SK-N-SH (cell line): ENCODE measurements at regions not wholly inside any gene's neighbourhood (a gene's known extent, or its start where the extent isn't known, plus 50 kb on each side); places are given as distances from the start of the nearest gene placed in this dataset.

Experiments used
- CTCF ChIA-PET: fragments of 300-600, 350-600 bp; formaldehyde crosslinking; extraction: SDS; loops from one replicate; lab custom pipeline; 2021; lab: Yijun Ruan, JAX
- POLR2A ChIA-PET: fragments of 350-600 bp; sonication (Branson Sonifier 250); formaldehyde crosslinking; extraction: SDS; loops from one replicate; lab custom pipeline; 2020; ENCODE audit warnings: antibody characterized with exemption, inconsistent platforms; lab: Yijun Ruan, JAX
- DNase-seq: peaks from one replicate; pipeline ENCODE4 v3.0.0; 2012
- H2AFZ ChIP-seq: fragments of 200-600 bp; sonication (generic); 2 replicates; pipeline ENCODE4 v1.8.1; 2016; ENCODE audit warnings: antibody characterized with exemption, mild to moderate bottlenecking, low read depth
- H3F3A ChIP-seq: fragments of 200-600 bp; sonication (generic); replicated peaks from 2 replicates; pipeline ENCODE3; 2016; ENCODE audit warnings: antibody characterized with exemption, mild to moderate bottlenecking; ENCODE audit not compliant: insufficient read depth
- H3K27ac ChIP-seq, 2 experiments: fragments of 200-500 bp in 1 of 2; fragments of 200-600 bp in 1 of 2; sonication (Bioruptor generic) in 1 of 2; sonication (generic), shearing (Covaris generic) in 1 of 2; 2 replicates each; pipeline versions ENCODE4 v1.5.1 to v1.6.1; 2014 to 2016; ENCODE audit warnings: low read depth in 2 of 2, inconsistent platforms in 1 of 2, low read length in 1 of 2, mild to moderate bottlenecking in 1 of 2, mixed read lengths in 1 of 2
- H3K27me3 ChIP-seq: fragments of 200-600 bp; sonication (generic), shearing (Covaris generic); 2 replicates; pipeline ENCODE4 v1.6.1; 2016; ENCODE audit warnings: mixed run types; ENCODE audit not compliant: insufficient read depth
- H3K36me3 ChIP-seq, 2 experiments: fragments of 200-500 bp in 1 of 2; fragments of 200-600 bp in 1 of 2; sonication (Bioruptor generic) in 1 of 2; sonication (generic) in 1 of 2; replicated peaks in 1 of 2; 2 replicates each; pipeline versions ENCODE3 to v1.5.1; 2014 to 2016; ENCODE audit warnings: low read length in 1 of 2, mild to moderate bottlenecking in 1 of 2; ENCODE audit not compliant: insufficient read depth in 2 of 2, control insufficient read depth in 1 of 2
- H3K4me1 ChIP-seq, 2 experiments: fragments of 200-500 bp in 1 of 2; fragments of 200-600 bp in 1 of 2; sonication (Bioruptor generic) in 1 of 2; sonication (generic), shearing (Covaris generic) in 1 of 2; 2 replicates each; pipeline versions ENCODE4 v1.5.1 to v1.6.1; 2014 to 2016; ENCODE audit warnings: low read depth in 1 of 2, low read length in 1 of 2, mixed run types in 1 of 2; ENCODE audit not compliant: insufficient read depth in 2 of 2, control insufficient read depth in 1 of 2
- H3K4me2 ChIP-seq: fragments of 200-600 bp; sonication (generic), shearing (Covaris generic); 2 replicates; pipeline ENCODE4 v1.6.1; 2017; ENCODE audit warnings: mixed run types
- H3K4me3 ChIP-seq, 2 experiments: fragments of 200-500 bp in 1 of 2; fragments of 200-600 bp in 1 of 2; sonication (Bioruptor generic) in 1 of 2; sonication (generic), shearing (Covaris generic) in 1 of 2; 2 replicates each; pipeline versions ENCODE4 v1.5.1 to v1.8.1; 2014 to 2016; ENCODE audit warnings: low read depth in 2 of 2, inconsistent platforms in 1 of 2, low read length in 1 of 2, mild to moderate bottlenecking in 1 of 2, mixed read lengths in 1 of 2, moderate library complexity in 1 of 2
- H3K79me2 ChIP-seq: fragments of 200-600 bp; sonication (generic); 2 replicates; pipeline ENCODE4 v1.8.1; 2017; ENCODE audit warnings: mild to moderate bottlenecking; ENCODE audit not compliant: insufficient read depth
- H3K9ac ChIP-seq: fragments of 200-600 bp; sonication (generic); 2 replicates; pipeline ENCODE4 v1.6.1; 2017; ENCODE audit warnings: mixed run types
- H3K9me2 ChIP-seq: fragments of 200-600 bp; sonication (generic); 2 replicates; pipeline ENCODE4 v1.6.1; 2017; ENCODE audit warnings: mixed run types
- H3K9me3 ChIP-seq: fragments of 200-600 bp; sonication (generic); 2 replicates; pipeline ENCODE4 v1.6.1; 2017; ENCODE audit warnings: mixed run types, mild to moderate bottlenecking, moderate library complexity
- H4K20me1 ChIP-seq: fragments of 200-600 bp; sonication (generic); 2 replicates; pipeline ENCODE4 v1.6.1; 2017; ENCODE audit warnings: mild to moderate bottlenecking, mixed run types; ENCODE audit not compliant: insufficient read depth
- CHD2 ChIP-seq: fragments of 150-350 bp; IDR thresholded peaks from 2 replicates; pipeline ENCODE4 v1.6.1; 2018; ENCODE audit warnings: low read length; ENCODE audit not compliant: partially characterized antibody
- EP300 ChIP-seq, 2 experiments: IDR thresholded peaks; 2 replicates each; pipeline versions ENCODE4 v1.4.0 to v1.6.1; 2012; ENCODE audit warnings: borderline replicate concordance in 1 of 2, low read depth in 1 of 2, low read length in 1 of 2
- EZH2phosphoT487 ChIP-seq: fragments of 200-600 bp; sonication (generic); IDR thresholded peaks from 2 replicates; pipeline ENCODE4 v1.6.1; 2017; ENCODE audit warnings: low read depth, mixed run types, mild to moderate bottlenecking, antibody characterized with exemption, moderate library complexity, borderline replicate concordance
- FOSL2 ChIP-seq: IDR thresholded peaks from 2 replicates; pipeline ENCODE4 v1.4.0; 2012; ENCODE audit warnings: low read depth, mild to moderate bottlenecking, moderate library complexity, borderline replicate concordance
- FOXM1 ChIP-seq: IDR thresholded peaks from 2 replicates; pipeline ENCODE4 v1.4.0; 2012; ENCODE audit warnings: low read depth, mild to moderate bottlenecking
- GABPA ChIP-seq: IDR thresholded peaks from 2 replicates; pipeline ENCODE4 v1.4.0; 2012; ENCODE audit warnings: low read depth, mild to moderate bottlenecking
- JUND ChIP-seq: IDR thresholded peaks from 2 replicates; pipeline ENCODE4 v1.4.0; 2012
- NFIC ChIP-seq: IDR thresholded peaks from 2 replicates; pipeline ENCODE4 v1.4.0; 2012; ENCODE audit warnings: borderline replicate concordance
- RAD21 ChIP-seq: IDR thresholded peaks from 2 replicates; pipeline ENCODE4 v1.6.1; 2012; ENCODE audit warnings: mild to moderate bottlenecking, low read length
- RXRA ChIP-seq: IDR thresholded peaks from 2 replicates; pipeline ENCODE4 v1.4.0; 2012; ENCODE audit warnings: low read depth, mild to moderate bottlenecking, borderline replicate concordance
- TCF12 ChIP-seq: IDR thresholded peaks from 2 replicates; pipeline ENCODE4 v1.4.0; 2012
- TEAD4 ChIP-seq: IDR thresholded peaks from 2 replicates; pipeline ENCODE4 v1.4.0; 2012; ENCODE audit warnings: mild to moderate bottlenecking, borderline replicate concordance; ENCODE audit not compliant: insufficient read depth
- WGBS: methylation state at CpG from one replicate; pipeline ENCODE4 v1.1.6; 2017; ENCODE audit warnings: low lambda C conversion rate; 5-methylcytosine and 5-hydroxymethylcytosine counted together
- TF ChIP-seq, protein P1 (sequence below): IDR thresholded peaks from 2 replicates; pipeline ENCODE4; 2012
- TF ChIP-seq, protein P2 (sequence below): IDR thresholded peaks from 2 replicates; pipeline ENCODE4 v1.4.0; 2012; ENCODE audit warnings: low read depth, borderline replicate concordance
- TF ChIP-seq, protein P3 (sequence below): fragments of 150-350 bp; IDR thresholded peaks from 2 replicates; pipeline ENCODE4 v1.6.1; 2017; ENCODE audit warnings: antibody characterized with exemption, low read length, low read depth, borderline replicate concordance
- TF ChIP-seq, protein P4 (sequence below): IDR thresholded peaks from 2 replicates; pipeline ENCODE4 v1.4.0; 2012; ENCODE audit warnings: low read depth, borderline replicate concordance

DNA sequence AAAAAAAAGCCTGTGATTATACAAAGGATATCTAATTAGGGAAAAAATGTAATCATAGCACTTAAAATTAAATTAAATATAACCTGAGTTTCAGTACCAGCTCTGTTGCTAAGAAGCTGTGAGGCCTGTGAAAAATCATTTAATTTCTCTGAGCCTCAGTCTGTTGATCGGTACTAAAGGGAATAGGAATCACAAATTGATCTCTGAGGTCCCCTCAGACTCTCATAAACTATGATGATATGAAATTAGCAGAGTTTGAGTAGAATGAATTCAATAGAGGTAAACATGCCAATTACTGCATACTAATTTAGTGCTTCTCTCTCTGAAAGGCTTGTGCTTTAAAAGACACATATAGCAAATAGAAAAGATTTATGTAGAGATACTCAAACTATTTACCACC lies 416.8 kb upstream of the NCAM2 start:
- no peaks in the 10 kb centered on the region for H3K9me3 ChIP-seq
- ChIA-PET POLR2A (no interaction called here), CTCF (no interaction called here)
- no peaks in the 10 kb centered on the region for H4K20me1 ChIP-seq
- no peak overlapping the region for H3K4me2 ChIP-seq
- TF ChIP-seq GABPA (no peak), EZH2phosphoT487 (no peak)
- no peak overlapping the region for H3K27ac ChIP-seq
- DNase-seq: no peak
- no peaks in the 10 kb centered on the region for H3K79me2 ChIP-seq
- no peaks in the 10 kb centered on the region for H3K36me3 ChIP-seq
- H2AFZ ChIP-seq: no peak overlapping the region
- H3K27me3 ChIP-seq: no peaks in the 10 kb centered on the region
- H3F3A ChIP-seq: no peaks in the 10 kb centered on the region
- H3K9me2 ChIP-seq: no peaks in the 10 kb centered on the region
- H3K4me1 ChIP-seq: no peaks in the 10 kb centered on the region
- no peak overlapping the region for H3K9ac ChIP-seq
- WGBS: 0% methylated on average over 1 of the region's 1 CpG
- no peak overlapping the region for H3K4me3 ChIP-seq

DNA sequence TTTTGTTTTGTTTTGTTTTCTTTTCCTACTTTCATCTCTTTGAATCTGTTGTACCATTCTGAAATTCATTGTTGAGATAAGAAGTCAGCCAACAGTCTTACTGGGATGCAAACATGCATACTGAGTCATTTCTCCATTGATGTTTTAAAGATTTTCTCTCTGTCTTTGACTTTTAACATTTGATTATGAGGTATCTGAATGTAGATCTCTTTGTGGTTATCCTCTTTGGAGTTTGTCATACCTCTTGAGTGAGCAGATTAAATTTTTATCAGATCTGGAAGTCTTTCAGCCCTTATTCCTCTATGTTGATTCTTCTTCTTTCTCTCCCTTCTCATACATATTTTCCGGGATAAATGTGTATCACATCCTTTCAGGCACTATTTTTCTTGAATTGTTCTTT lies 406.9 kb upstream of the NCAM2 start:
- DNase-seq: no peak
- Histone ChIP-seq H4K20me1 (no peaks in the 10 kb centered on the region), H3F3A (no peaks in the 10 kb centered on the region), H3K9ac (no peak overlapping the region), H3K27me3 (no peaks in the 10 kb centered on the region), H2AFZ (no peak overlapping the region), H3K4me3 (no peak overlapping the region), H3K4me1 (no peaks in the 10 kb centered on the region), H3K4me2 (no peak overlapping the region), H3K9me2 (no peaks in the 10 kb centered on the region), H3K79me2 (no peaks in the 10 kb centered on the region), H3K27ac (no peak overlapping the region), H3K36me3 (no peaks in the 10 kb centered on the region), H3K9me3 (no peaks in the 10 kb centered on the region)
- ChIA-PET CTCF (no interaction called here), POLR2A (no interaction called here)
- TF ChIP-seq RAD21: no peak
- peak in 1 of 2 experiments; percentile 12; a peak in 1 of 4 replicates for TF ChIP-seq EP300 (IDR thresholded peaks at IDR 0.05; ENCODE audit: borderline replicate concordance in 1 of 2, low read depth in 1 of 2, low read length in 1 of 2)
- TF ChIP-seq TEAD4: no peak
- 0 out of 2 replicates have a peak, but pooled peaks have one; percentile 34 for TF ChIP-seq JUND
- TF ChIP-seq FOSL2: 0 out of 2 replicates have a peak, but pooled peaks have one; percentile 7
- TF ChIP-seq, protein P1, sequence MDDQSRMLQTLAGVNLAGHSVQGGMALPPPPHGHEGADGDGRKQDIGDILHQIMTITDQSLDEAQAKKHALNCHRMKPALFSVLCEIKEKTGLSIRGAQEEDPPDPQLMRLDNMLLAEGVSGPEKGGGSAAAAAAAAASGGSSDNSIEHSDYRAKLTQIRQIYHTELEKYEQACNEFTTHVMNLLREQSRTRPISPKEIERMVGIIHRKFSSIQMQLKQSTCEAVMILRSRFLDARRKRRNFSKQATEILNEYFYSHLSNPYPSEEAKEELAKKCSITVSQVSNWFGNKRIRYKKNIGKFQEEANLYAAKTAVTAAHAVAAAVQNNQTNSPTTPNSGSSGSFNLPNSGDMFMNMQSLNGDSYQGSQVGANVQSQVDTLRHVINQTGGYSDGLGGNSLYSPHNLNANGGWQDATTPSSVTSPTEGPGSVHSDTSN: peak; percentile 39; the same call in 1 of the 2 replicates
- TF ChIP-seq TCF12: peak; percentile 32
- TF ChIP-seq, protein P2, sequence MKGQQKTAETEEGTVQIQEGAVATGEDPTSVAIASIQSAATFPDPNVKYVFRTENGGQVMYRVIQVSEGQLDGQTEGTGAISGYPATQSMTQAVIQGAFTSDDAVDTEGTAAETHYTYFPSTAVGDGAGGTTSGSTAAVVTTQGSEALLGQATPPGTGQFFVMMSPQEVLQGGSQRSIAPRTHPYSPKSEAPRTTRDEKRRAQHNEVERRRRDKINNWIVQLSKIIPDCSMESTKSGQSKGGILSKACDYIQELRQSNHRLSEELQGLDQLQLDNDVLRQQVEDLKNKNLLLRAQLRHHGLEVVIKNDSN: no peak
- 3% methylated on average over 1 of the region's 1 CpG for WGBS

DNA sequence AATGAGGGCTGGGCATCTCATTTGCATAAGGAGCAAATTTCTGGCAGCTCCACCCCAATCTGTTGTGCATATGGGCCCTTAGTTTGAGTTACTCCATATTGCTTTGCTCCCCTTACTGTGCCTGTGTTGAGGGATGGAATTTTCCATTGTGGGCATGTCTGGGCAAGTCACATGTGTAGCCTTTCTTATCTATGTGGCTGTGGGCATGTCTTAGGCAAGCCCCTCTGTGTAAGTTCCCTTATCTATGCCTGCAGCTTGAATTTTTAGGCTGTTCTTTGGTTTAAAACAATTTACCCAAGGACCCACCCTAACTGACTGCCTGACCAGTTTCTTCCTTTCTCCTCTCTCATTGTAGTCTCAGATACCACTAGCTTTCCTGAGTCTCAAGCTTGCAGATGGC lies 405.7 kb upstream of the NCAM2 start:
- Histone ChIP-seq H3K4me3 (no peak overlapping the region), H3K9me2 (no peaks in the 10 kb centered on the region), H3K4me1 (no peaks in the 10 kb centered on the region), H3K27ac (no peak overlapping the region), H3K9me3 (no peaks in the 10 kb centered on the region), H3K27me3 (no peaks in the 10 kb centered on the region), H2AFZ (no peak overlapping the region; the same call in 1 of the 2 replicates), H3K9ac (no peak overlapping the region), H3K36me3 (no peaks in the 10 kb centered on the region), H4K20me1 (no peaks in the 10 kb centered on the region), H3K4me2 (no peak overlapping the region), H3F3A (no peaks in the 10 kb centered on the region), H3K79me2 (no peaks in the 10 kb centered on the region)
- no peak for DNase-seq
- CTCF ChIA-PET: no interaction called here
- POLR2A ChIA-PET: no interaction called here
- TF ChIP-seq RAD21 (no peak), NFIC (no peak), FOXM1 (no peak), CHD2 (no peak), RXRA (no peak), TCF12 (no peak)
- TF ChIP-seq, protein P3, sequence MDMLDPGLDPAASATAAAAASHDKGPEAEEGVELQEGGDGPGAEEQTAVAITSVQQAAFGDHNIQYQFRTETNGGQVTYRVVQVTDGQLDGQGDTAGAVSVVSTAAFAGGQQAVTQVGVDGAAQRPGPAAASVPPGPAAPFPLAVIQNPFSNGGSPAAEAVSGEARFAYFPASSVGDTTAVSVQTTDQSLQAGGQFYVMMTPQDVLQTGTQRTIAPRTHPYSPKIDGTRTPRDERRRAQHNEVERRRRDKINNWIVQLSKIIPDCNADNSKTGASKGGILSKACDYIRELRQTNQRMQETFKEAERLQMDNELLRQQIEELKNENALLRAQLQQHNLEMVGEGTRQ: no peak
- TF ChIP-seq, protein P2: no peak
- TF ChIP-seq, protein P4, sequence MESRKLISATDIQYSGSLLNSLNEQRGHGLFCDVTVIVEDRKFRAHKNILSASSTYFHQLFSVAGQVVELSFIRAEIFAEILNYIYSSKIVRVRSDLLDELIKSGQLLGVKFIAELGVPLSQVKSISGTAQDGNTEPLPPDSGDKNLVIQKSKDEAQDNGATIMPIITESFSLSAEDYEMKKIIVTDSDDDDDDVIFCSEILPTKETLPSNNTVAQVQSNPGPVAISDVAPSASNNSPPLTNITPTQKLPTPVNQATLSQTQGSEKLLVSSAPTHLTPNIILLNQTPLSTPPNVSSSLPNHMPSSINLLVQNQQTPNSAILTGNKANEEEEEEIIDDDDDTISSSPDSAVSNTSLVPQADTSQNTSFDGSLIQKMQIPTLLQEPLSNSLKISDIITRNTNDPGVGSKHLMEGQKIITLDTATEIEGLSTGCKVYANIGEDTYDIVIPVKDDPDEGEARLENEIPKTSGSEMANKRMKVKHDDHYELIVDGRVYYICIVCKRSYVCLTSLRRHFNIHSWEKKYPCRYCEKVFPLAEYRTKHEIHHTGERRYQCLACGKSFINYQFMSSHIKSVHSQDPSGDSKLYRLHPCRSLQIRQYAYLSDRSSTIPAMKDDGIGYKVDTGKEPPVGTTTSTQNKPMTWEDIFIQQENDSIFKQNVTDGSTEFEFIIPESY: no peak
- TF ChIP-seq, protein P1: no peak
